ENCODE measurements at regions not wholly inside any gene's neighbourhood (a gene's known extent, or its start where the extent isn't known, plus 50 kb on each side); places are given as distances from the start of the nearest gene placed in this dataset.

DNA sequence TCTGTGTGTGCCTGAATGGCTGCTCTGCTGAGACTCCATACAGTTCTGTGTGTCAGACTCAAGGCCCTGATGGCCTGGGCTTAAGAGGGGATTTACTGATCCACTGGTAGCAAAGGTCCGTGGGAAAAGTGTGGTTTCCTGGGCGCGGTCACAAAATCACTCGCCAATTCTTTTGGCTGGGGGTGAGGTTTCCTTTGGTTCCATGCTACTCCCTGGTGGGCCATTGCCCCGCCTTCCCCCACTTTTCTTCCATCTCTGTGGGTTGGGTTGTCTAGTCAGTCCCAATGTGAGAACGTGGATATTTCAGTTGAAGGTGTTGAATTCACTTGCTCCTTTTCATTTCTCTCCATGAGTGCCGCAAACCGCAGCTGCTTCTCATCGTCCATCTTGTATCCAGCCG lies 162.7 kb upstream of the NRXN1 start:
- DNase-seq (ENCODE audit: low spot score) = no peak
- in situ Hi-C loops (cut with MboI; ENCODE audit: low sequenced_read_pairs, unreplicated experiment) = no loop called here
- TF ChIP-seq, protein P1, sequence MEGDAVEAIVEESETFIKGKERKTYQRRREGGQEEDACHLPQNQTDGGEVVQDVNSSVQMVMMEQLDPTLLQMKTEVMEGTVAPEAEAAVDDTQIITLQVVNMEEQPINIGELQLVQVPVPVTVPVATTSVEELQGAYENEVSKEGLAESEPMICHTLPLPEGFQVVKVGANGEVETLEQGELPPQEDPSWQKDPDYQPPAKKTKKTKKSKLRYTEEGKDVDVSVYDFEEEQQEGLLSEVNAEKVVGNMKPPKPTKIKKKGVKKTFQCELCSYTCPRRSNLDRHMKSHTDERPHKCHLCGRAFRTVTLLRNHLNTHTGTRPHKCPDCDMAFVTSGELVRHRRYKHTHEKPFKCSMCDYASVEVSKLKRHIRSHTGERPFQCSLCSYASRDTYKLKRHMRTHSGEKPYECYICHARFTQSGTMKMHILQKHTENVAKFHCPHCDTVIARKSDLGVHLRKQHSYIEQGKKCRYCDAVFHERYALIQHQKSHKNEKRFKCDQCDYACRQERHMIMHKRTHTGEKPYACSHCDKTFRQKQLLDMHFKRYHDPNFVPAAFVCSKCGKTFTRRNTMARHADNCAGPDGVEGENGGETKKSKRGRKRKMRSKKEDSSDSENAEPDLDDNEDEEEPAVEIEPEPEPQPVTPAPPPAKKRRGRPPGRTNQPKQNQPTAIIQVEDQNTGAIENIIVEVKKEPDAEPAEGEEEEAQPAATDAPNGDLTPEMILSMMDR (IDR thresholded peaks at IDR 0.05; ENCODE audit: borderline replicate concordance, control extremely low read depth, extremely low read depth, insufficient read depth, missing control alignments) = no peak

DNA sequence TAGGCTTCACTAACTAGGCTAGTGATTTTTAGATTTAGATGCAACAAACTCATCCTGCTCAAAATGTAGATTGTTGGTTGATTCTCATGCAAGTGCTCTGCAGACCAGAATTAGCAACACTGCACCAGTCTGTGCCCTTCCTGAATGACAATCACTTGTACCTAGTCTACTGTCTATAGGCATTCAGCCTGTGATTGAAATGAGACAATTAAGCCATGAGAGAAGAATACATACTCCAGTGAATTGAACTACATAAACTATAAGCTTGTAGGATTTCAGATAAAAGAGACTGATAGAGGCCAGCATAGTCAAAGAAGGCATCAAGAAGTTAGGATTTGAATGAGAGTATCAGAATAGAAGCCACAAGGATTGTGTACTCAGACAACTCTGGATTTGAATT lies 138.3 kb upstream of the NRXN1 start:
- in situ Hi-C loops (cut with MboI; ENCODE audit: low sequenced_read_pairs, unreplicated experiment) = no loop called here
- no peak for DNase-seq (ENCODE audit: low spot score)
- TF ChIP-seq, protein P1 (IDR thresholded peaks at IDR 0.05; ENCODE audit: borderline replicate concordance, control extremely low read depth, extremely low read depth, insufficient read depth, missing control alignments) = no peak

DNA sequence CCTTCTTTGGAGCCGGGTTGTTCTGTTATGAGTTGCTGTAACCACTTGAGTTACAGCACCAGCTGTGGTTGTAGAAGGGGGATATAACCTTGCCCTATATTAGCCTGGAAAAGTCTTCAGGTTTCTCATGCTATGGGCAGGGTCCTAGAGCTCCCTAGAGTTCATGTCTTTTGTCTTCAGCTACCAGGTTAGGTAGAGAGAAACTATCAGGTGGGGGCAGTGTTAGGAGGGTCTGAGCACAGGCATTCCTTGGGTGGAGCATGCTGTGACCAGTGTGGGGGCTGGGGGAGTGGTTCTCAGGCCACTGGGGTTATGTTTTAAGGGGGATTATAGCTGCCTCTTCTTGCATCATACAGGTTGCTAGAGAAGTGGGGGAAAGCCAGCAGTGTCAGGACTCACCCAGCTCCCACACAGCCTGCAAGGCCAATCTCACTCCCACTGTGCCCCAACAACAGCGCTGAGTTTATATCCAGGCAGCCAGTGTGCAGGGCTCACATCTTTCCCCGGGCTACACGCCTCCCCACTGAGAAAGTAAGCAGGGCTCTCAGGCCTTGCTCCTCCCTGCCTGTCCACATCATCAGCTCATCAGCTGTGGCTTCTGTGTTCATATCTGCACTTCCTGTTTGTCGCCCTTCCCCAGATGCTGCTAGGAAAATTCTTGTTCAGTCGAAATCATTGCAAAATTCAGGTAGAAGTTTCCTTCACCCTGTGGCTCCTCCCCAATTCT lies 133.8 kb upstream of the NRXN1 start:
- no peak for DNase-seq (ENCODE audit: low spot score)
- TF ChIP-seq, protein P1 (IDR thresholded peaks at IDR 0.05; ENCODE audit: borderline replicate concordance, control extremely low read depth, extremely low read depth, insufficient read depth, missing control alignments) = no peak
- in situ Hi-C loops (cut with MboI; ENCODE audit: low sequenced_read_pairs, unreplicated experiment) = no loop called here

DNA sequence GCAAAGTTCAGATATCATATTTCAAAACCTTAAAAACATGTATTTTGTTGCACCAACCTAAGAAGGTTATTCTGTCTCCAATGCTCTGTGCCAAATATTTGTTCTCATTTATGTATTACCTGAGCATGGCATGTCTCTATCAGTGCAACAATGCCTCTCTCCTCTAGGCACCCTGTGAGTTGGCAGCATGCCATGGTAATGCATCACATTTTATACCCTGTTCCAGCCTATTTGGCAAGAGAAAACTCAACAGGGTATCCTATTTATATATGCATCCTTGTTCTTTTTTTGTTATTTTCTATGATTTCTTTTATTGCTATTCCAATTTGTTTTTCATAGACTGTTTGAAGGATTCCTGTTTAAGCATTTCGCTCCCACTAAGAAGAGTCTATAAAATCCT lies 126.3 kb upstream of the NRXN1 start:
- TF ChIP-seq, protein P1 (IDR thresholded peaks at IDR 0.05; ENCODE audit: borderline replicate concordance, control extremely low read depth, extremely low read depth, insufficient read depth, missing control alignments) = no peak
- no peak for DNase-seq (ENCODE audit: low spot score)
- in situ Hi-C loops (cut with MboI; ENCODE audit: low sequenced_read_pairs, unreplicated experiment) = no loop called here

DNA sequence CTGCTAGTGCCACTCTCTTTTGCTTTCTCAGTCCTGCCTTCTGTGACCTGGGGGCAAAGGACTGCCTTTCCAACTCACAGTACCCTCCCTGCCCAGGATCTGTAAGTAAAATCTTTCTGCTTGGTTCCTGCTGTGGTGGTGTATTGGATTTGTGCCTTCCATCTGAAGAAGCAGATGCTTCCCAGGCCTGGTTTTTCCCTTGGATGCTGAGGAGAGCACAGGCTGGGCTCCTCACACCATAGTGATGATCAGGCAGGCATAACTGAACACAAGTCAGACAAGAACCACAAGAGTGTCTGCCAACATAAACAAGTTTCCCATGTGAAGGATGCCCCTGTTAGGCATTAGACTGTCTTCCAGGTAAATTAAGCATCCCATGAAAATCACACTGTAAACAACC lies 121.3 kb upstream of the NRXN1 start:
- no peak for DNase-seq (ENCODE audit: low spot score)
- in situ Hi-C loops (cut with MboI; ENCODE audit: low sequenced_read_pairs, unreplicated experiment) = no loop called here
- TF ChIP-seq, protein P1 (IDR thresholded peaks at IDR 0.05; ENCODE audit: borderline replicate concordance, control extremely low read depth, extremely low read depth, insufficient read depth, missing control alignments) = no peak

DNA sequence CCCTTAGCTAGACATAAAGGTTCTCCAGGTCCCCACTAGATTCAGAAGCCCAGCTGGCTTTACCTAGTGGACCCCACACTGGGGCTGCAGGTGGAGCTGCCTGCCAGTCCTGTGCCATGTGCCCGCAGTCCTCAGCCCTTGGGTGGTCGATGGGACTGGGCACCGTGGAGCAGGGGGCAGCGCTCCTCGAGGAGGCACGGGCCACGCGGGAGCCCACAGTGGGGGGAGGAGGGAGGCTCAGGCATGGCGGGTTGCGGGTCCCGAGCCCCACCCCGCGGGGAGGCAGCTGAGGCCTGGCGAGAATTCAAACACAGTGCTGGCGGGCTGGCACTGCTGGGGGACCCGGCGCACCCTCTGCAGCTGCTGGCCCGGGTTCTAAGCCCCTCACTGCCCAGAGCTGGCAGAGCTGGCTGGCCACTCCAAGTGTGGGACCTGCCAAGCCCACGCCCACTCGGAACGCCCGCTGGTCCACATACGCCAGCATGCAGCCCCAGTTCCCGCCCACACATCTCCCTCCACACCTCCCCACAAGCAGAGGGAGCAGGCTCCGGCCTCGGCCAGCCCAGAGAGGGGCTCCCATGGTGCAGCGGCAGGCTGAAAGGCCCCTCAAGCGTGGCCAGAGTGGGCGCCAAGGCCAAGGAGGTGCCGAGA lies 119.7 kb upstream of the NRXN1 start:
- TF ChIP-seq, protein P1 (IDR thresholded peaks at IDR 0.05; ENCODE audit: borderline replicate concordance, control extremely low read depth, extremely low read depth, insufficient read depth, missing control alignments) = no peak
- DNase-seq (ENCODE audit: low spot score) = no peak
- in situ Hi-C loops (cut with MboI; ENCODE audit: low sequenced_read_pairs, unreplicated experiment) = no loop called here
